IMR-90 (cell line): ENCODE measurements at regions not wholly inside any gene's neighbourhood (a gene's known extent, or its start where the extent isn't known, plus 50 kb on each side); places are given as distances from the start of the nearest gene placed in this dataset.
A peak's percentile ranks its signal among the peaks of the same experiment; 100 is the strongest.

Experiments used
- ATAC-seq: fragments of 200-7000 bp; cut with Tn5 transposase; 2 replicates; pipeline ENCODE4 v1.9.1; 2020; ENCODE audit warnings: low read depth, mild to moderate bottlenecking, moderate library complexity
- BruUV-seq: library from RNA; stranded (reverse); fragments of 400-500 nt; replicated peaks from 2 replicates; lab custom pipeline; 2021; lab: Mats Ljungman, UMichigan
- CTCF ChIA-PET: fragments of 300-600 bp; formaldehyde crosslinking; extraction: SDS; loops from one replicate; lab custom pipeline; 2021; ENCODE audit warnings: antibody characterized with exemption; lab: Yijun Ruan, JAX
- POLR2A ChIA-PET: fragments of 300-600 bp; sonication (Branson Sonifier 250); formaldehyde crosslinking; loops from one replicate; lab custom pipeline; 2022; ENCODE audit warnings: antibody characterized with exemption; ENCODE audit not compliant: unreplicated experiment; lab: Charles Lee
- DNase-seq: peaks from one replicate; pipeline ENCODE4 v3.0.0; 2013
- H2AFZ ChIP-seq: replicated peaks from 2 replicates; pipeline ENCODE3; 2013; ENCODE audit warnings: low read length, mild to moderate bottlenecking; ENCODE audit not compliant: poor library complexity
- H2AK5ac ChIP-seq: 2 replicates; pipeline ENCODE4 v1.6.1; 2013; ENCODE audit warnings: low read depth, low read length, inconsistent platforms
- H2AK9ac ChIP-seq: replicated peaks from 2 replicates; pipeline ENCODE3; 2013; ENCODE audit warnings: mild to moderate bottlenecking, low read depth, low read length, moderate library complexity; ENCODE audit not compliant: poor library complexity
- H2BK120ac ChIP-seq: 2 replicates; pipeline ENCODE4 v1.6.1; 2013; ENCODE audit warnings: low read depth, low read length, inconsistent platforms
- H2BK15ac ChIP-seq: 3 replicates; pipeline ENCODE4 v1.6.1; 2013; ENCODE audit warnings: low read depth, low read length, inconsistent platforms
- H2BK20ac ChIP-seq: 2 replicates; pipeline ENCODE4 v1.6.1; 2013; ENCODE audit warnings: low read depth, mild to moderate bottlenecking, inconsistent platforms, low read length, moderate library complexity
- H2BK5ac ChIP-seq: 2 replicates; pipeline ENCODE4 v1.6.1; 2013; ENCODE audit warnings: mild to moderate bottlenecking, low read depth, low read length, inconsistent platforms; ENCODE audit not compliant: poor library complexity, severe bottlenecking
- H3K14ac ChIP-seq: replicated peaks from 2 replicates; pipeline ENCODE4 v1.6.1; 2013; ENCODE audit warnings: low read depth, low read length, inconsistent platforms
- H3K18ac ChIP-seq: 2 replicates; pipeline ENCODE4 v1.6.1; 2013; ENCODE audit warnings: low read depth, low read length, control low read depth
- H3K23ac ChIP-seq: 2 replicates; pipeline ENCODE4 v1.6.1; 2013; ENCODE audit warnings: low read depth, low read length, inconsistent platforms
- H3K27ac ChIP-seq: 2 replicates; pipeline ENCODE4 v1.5.1; 2013; ENCODE audit warnings: mild to moderate bottlenecking, control low read depth, low read length; ENCODE audit not compliant: insufficient read depth
- H3K27me3 ChIP-seq: 2 replicates; pipeline ENCODE4 v1.6.1; 2013; ENCODE audit warnings: low read length; ENCODE audit not compliant: control insufficient read depth, insufficient read depth
- H3K36me3 ChIP-seq: 2 replicates; pipeline ENCODE4 v1.6.1; 2013; ENCODE audit warnings: low read length, mixed read lengths; ENCODE audit not compliant: control insufficient read depth, insufficient read depth
- H3K4ac ChIP-seq: 2 replicates; pipeline ENCODE4 v1.6.1; 2013; ENCODE audit warnings: low read depth, low read length, inconsistent platforms
- H3K4me1 ChIP-seq: 2 replicates; pipeline ENCODE4 v1.6.1; 2013; ENCODE audit warnings: low read length, mixed read lengths; ENCODE audit not compliant: control insufficient read depth, insufficient read depth
- H3K4me2 ChIP-seq: 2 replicates; pipeline ENCODE4 v1.6.1; 2013; ENCODE audit warnings: low read depth, mild to moderate bottlenecking, control low read depth, low read length, moderate library complexity
- H3K4me3 ChIP-seq: 2 replicates; pipeline ENCODE4 v1.5.1; 2013; ENCODE audit warnings: low read depth, mild to moderate bottlenecking, control low read depth, low read length, moderate library complexity; ENCODE audit not compliant: insufficient read depth
- H3K56ac ChIP-seq: 2 replicates; pipeline ENCODE4 v1.6.1; 2013; ENCODE audit warnings: low read length, inconsistent platforms; ENCODE audit not compliant: insufficient read depth; ENCODE audit errors: extremely low read depth
- H3K79me1 ChIP-seq, 2 experiments: 2 replicates each; pipeline ENCODE4 v1.6.1; 2013; ENCODE audit warnings: low read length in 2 of 2, inconsistent platforms in 1 of 2, low read depth in 1 of 2
- H3K9ac ChIP-seq: 2 replicates; pipeline ENCODE4 v1.6.1; 2013; ENCODE audit warnings: low read depth, low read length, control low read depth
- H3K9me1 ChIP-seq: 2 replicates; pipeline ENCODE4 v1.6.1; 2013; ENCODE audit warnings: low read length, inconsistent platforms; ENCODE audit not compliant: insufficient read depth
- H3K9me3 ChIP-seq: 2 replicates; pipeline ENCODE4 v1.6.1; 2013; ENCODE audit warnings: low read length; ENCODE audit not compliant: control insufficient read depth, insufficient read depth
- H4K20me1 ChIP-seq: 2 replicates; pipeline ENCODE4 v1.6.1; 2013; ENCODE audit warnings: low read length, inconsistent platforms; ENCODE audit not compliant: insufficient read depth
- H4K5ac ChIP-seq: 2 replicates; pipeline ENCODE4 v1.6.1; 2013; ENCODE audit warnings: mild to moderate bottlenecking, low read depth, low read length, control low read depth
- H4K8ac ChIP-seq, 2 experiments: 2 replicates each; pipeline ENCODE4 v1.6.1; 2013; ENCODE audit warnings: low read depth in 2 of 2, low read length in 2 of 2, control low read depth in 1 of 2, inconsistent platforms in 1 of 2
- H4K91ac ChIP-seq: 2 replicates; pipeline ENCODE4 v1.6.1; 2013; ENCODE audit warnings: low read depth, low read length, inconsistent platforms; ENCODE audit not compliant: insufficient read depth
- CEBPB ChIP-seq: IDR thresholded peaks from 2 replicates; pipeline ENCODE4 v1.6.1; 2012; ENCODE audit warnings: low read depth, low read length, improper control_type of control experiment
- FOS ChIP-seq: fragments of 150-350 bp; IDR thresholded peaks from 2 replicates; pipeline ENCODE4 v1.6.1; 2016; ENCODE audit warnings: low read depth, low read length
- MXI1 ChIP-seq: IDR thresholded peaks from 2 replicates; pipeline ENCODE4 v1.6.1; 2012; ENCODE audit warnings: low read depth, mild to moderate bottlenecking, low read length, moderate library complexity, borderline replicate concordance
- POLR2A ChIP-seq: IDR thresholded peaks from 2 replicates; pipeline ENCODE4 v1.6.1; 2012; ENCODE audit warnings: mild to moderate bottlenecking, low read depth, low read length
- RCOR1 ChIP-seq: IDR thresholded peaks from 2 replicates; pipeline ENCODE4 v1.6.1; 2012; ENCODE audit warnings: mild to moderate bottlenecking, low read length, improper control_type of control experiment; ENCODE audit not compliant: insufficient replicate concordance
- RFX5 ChIP-seq: IDR thresholded peaks from 2 replicates; pipeline ENCODE4 v1.8.0; 2012; ENCODE audit warnings: low read depth, mild to moderate bottlenecking, low read length, moderate library complexity
- WGBS, 2 experiments: methylation state at CpG; one replicate each; pipeline versions ENCODE4 v1.1.5 to v1.1.7; 2013; ENCODE audit warnings: missing lambda C conversion rate in 2 of 2; ENCODE audit not compliant: insufficient read length in 1 of 2; ENCODE audit errors: extremely low coverage in 2 of 2; 5-methylcytosine and 5-hydroxymethylcytosine counted together
- dilution Hi-C: fragments of 300-500 bp; cut with HindIII; formaldehyde crosslinking; loops from one replicate; pipeline ENCODE4 v1.14.3; 2018; ENCODE audit warnings: low sequenced_read_pairs; ENCODE audit not compliant: unreplicated experiment
- in situ Hi-C: fragments of 300-500 bp; cut with MboI; formaldehyde crosslinking; loops from 3 replicates; pipeline ENCODE4 v1.14.3; 2019; ENCODE audit warnings: low sequenced_read_pairs, inconsistent platforms, mixed read lengths
- intact Hi-C: fragments of 100-400 bp; cut with micrococcal nuclease; formaldehyde crosslinking; loops from 2 replicates; pipeline ENCODE4 v1.10.0; 2022

GRCh38 chr5:3155717-3156116 lies 404.2 kb upstream of the IRX2 start:
- H3K27me3 ChIP-seq: no peaks in the 10 kb centered on the region
- no peak overlapping the region for H4K8ac ChIP-seq
- no peak overlapping the region for H2AK9ac ChIP-seq
- H3K56ac ChIP-seq: no peak overlapping the region
- no peak overlapping the region for H3K23ac ChIP-seq
- no peak overlapping the region for H3K14ac ChIP-seq
- intact Hi-C loops: no loop called here
- no peak for DNase-seq
- no peak overlapping the region for H3K27ac ChIP-seq
- no peak overlapping the region for H3K4me2 ChIP-seq
- dilution Hi-C loops: no loop called here
- H3K9me3 ChIP-seq: peaks cover 29% of the 10 kb centered on the region
- no peaks in the 10 kb centered on the region for H3K36me3 ChIP-seq
- H2BK5ac ChIP-seq: no peak overlapping the region
- H4K91ac ChIP-seq: no peak overlapping the region
- H2BK20ac ChIP-seq: no peak overlapping the region
- H3K79me1 ChIP-seq: no peaks in the 10 kb centered on the region
- WGBS, 2 experiments: no CpG with 5 or more reads among the region's 10 CpGs
- CTCF ChIA-PET: no interaction called here
- in situ Hi-C loops: no loop called here
- no peak overlapping the region for H3K4ac ChIP-seq
- H2AFZ ChIP-seq: peak overlapping the region; percentile 21
- POLR2A ChIA-PET: no interaction called here
- no peaks in the 10 kb centered on the region for H3K4me1 ChIP-seq
- no TSS peak for BruUV-seq
- H3K18ac ChIP-seq: no peak overlapping the region
- TF ChIP-seq RCOR1 (no peak), RFX5 (no peak), CEBPB (no peak), MXI1 (no peak), FOS (no peak), POLR2A (no peak)
- H4K5ac ChIP-seq: no peak overlapping the region
- no peak overlapping the region for H2BK120ac ChIP-seq
- no peak for ATAC-seq
- H4K20me1 ChIP-seq: no peaks in the 10 kb centered on the region
- no peaks in the 10 kb centered on the region for H3K9me1 ChIP-seq
- H3K9ac ChIP-seq: no peak overlapping the region
- no peak overlapping the region for H2AK5ac ChIP-seq
- no peak overlapping the region for H2BK15ac ChIP-seq
- H3K4me3 ChIP-seq: no peak overlapping the region
